GM18867 (cell line): ENCODE measurements at regions not wholly inside any gene's neighbourhood (a gene's known extent, or its start where the extent isn't known, plus 50 kb on each side); places are given as distances from the start of the nearest gene placed in this dataset.
"Not testable (repeated sequence)": the region's sequence is repeated elsewhere in the genome, so short reads cannot be mapped to it uniquely, and the experiment has no call there.

Experiments
- ATAC-seq: cut with Tn5 transposase; IDR thresholded peaks from one replicate; pipeline ENCODE4 v1.9.1; 2021; ENCODE audit warnings: mild to moderate bottlenecking, moderate library complexity; ENCODE audit not compliant: unreplicated experiment

- ATAC-seq = no peak
Observed at GRCh38 chr3:140752499-140752898, 74.6 kb downstream of the TRIM42 start.

DNA sequence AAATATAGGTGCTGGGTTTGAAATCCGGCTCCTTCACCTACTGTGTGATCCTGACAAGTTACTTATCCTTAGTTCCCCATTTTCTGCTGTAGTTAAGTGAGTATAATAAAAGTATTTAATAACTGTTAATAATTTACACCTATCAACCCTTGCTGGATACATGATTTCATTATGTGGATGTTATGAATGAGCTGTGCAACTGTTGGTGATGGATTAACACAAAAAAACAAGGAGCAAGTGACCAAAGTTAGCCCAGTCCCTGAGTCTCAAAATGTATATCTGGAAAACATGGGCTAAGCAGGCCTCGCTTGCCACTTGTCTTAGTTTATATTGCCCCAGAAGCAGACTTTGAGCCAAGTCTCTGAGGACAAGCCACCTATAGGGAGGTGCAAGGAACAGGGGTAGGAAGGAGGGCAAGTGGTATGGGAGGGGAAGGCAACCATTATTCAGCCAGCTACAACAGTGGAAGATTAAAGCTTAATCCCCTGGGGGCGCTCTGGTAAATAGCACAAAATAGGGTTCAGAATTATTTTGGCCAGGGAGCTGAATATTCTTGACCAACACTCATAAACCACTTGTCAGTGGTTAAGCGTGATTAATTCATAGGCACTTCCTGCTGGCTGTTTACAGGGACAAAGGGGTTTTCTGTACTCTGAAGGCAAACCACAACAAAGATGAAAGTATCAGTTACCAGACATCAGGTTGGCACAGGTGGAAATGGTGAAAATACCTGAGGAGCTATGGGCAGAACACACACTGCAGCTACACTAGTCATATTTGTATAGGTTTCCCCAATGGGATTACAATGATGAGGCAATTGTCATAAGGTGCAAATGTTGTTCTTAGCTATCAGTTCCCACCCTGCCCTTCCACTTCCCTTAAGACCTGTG lies 76.2 kb downstream of the TRIM42 start:
- ATAC-seq = peak; percentile 72

- no peak for ATAC-seq
Observed at GRCh38 chr3:140754936-140755335, 77.1 kb downstream of the TRIM42 start.

GRCh38 chr3:140756240-140757016 lies 78.6 kb downstream of the TRIM42 start:
- ATAC-seq = peak; percentile 65

GRCh38 chr3:140758791-140759444 lies 81.1 kb downstream of the TRIM42 start:
- no peak for ATAC-seq

DNA sequence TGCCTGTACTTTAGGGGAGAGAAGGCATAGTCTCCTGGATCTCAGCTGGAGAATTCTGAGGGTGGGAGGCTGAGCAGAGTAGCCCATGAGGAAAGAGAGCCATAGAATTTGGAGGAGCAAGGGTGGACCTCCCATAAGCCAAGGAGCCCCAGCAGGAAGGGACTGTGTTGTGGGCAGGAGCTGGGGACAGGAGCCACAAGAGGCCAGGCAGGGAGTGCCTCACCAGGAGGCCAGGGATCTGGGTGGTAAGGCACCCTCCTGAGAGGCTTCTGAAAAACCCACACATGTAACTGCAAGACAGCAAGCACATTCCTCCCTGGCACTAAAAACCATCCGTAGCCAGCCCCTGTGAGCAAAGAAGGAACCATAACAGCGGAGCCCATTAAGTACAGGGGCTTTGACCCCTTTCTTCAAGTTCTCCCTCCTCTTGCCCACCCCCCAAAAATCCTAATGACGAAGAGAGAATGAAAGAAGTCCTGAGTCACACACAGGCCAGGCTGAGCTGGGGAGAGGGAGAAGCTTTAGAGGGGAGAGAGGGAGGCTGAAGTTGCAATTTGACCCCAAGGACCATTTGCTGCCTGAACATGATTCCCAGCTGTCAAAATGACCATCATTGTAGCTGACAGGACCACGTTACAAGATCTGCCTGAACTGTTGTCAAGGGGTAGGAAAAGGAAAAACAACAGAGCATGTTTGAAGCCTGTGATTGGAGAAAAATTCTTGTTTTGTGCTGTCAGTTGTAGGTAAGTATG lies 82.6 kb downstream of the TRIM42 start:
- no peak for ATAC-seq

GRCh38 chr3:140761076-140761639 lies 83.3 kb downstream of the TRIM42 start:
- no peak for ATAC-seq

- ATAC-seq = no peak
Observed at GRCh38 chr3:140762746-140763145, 84.9 kb downstream of the TRIM42 start.

- ATAC-seq = no peak
Observed at GRCh38 chr3:140763532-140763931, 85.7 kb downstream of the TRIM42 start.

DNA sequence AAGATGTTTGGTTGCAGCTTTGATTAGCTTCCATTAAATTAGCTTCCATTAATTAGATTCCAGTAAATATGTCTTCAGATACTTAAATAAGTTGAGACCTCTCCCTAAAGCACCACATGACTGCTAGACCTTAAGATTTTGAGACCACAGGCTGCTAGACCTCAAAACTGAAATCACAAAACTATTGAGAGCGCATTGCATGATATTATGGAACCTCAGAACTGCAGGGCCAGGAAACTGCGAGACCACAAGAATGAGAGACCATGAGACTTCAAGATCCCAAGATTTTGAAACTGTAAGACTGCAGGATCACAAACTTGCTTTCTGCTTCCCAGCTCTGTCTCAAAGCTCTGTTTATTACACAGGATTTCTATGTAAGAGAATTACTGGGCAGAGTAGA lies 87.4 kb downstream of the TRIM42 start:
- no peak for ATAC-seq

- ATAC-seq = peak; percentile 61
Observed at GRCh38 chr3:140766465-140766864, 88.6 kb downstream of the TRIM42 start.

DNA sequence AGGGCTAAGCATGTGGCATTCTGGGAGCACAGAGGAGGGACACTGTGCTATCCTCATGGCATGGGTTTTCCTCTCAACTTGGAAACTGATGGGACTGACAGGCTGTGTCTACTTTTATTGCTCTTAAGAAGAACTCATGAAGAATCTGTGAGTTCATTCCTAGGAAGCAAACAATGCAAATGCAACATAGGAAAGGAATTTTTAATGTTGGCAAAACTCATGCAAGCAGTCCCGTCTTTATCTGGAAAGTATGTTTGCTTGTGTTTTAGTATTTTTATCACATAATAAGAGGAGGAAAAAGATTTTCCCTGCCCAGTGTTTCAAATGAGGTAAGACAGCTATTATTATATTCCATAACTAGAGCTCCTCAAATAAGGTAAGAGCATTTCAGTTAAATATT lies 89.7 kb downstream of the TRIM42 start:
- ATAC-seq = no peak

DNA sequence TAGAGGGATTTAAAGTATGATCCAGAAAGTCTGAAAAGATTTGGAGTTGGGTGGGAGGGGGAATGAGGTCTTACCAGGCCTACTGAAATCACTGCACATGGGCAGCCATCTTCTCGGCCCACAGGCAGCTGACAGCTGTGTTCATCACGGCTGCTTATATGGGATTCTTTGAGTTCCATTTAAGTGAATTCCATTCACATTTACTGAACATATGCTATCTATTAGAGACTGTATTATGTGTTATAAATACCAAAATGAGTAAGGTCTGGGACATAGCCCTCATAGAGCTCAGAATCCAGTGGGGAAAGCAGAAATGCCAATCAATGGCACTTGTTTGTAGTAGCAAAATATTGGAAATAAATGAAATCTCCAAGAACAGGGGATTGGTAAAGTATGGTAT lies 91.1 kb downstream of the TRIM42 start:
- no peak for ATAC-seq

GRCh38 chr3:140769951-140770350 lies 92.1 kb downstream of the TRIM42 start:
- ATAC-seq = no peak

GRCh38 chr3:140770977-140771667 lies 93.3 kb downstream of the TRIM42 start:
- ATAC-seq = no peak

GRCh38 chr3:140777631-140778233 lies 99.9 kb downstream of the TRIM42 start:
- ATAC-seq = no peak

DNA sequence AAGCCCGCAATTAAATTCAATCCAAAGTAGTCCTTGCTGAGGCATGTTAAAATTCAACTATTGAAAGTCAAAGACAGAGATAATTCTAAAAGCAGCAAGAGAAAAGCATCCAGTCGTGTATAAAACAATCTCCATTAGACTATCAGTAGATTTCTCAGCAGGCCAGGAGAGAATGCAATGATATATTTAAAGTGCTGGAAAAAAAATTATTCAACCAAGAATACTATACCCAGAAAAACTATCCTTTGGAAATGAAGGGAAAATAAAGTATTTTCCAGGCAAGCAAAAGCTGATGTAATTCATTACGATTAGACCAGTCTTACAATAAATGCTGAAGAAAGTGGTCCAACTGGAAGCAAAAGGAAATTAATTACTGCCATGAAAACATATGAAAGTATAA lies 113.5 kb downstream of the TRIM42 start:
- no peak for ATAC-seq

- ATAC-seq = no peak
Observed at GRCh38 chr3:140794507-140794906, 116.6 kb downstream of the TRIM42 start.

DNA sequence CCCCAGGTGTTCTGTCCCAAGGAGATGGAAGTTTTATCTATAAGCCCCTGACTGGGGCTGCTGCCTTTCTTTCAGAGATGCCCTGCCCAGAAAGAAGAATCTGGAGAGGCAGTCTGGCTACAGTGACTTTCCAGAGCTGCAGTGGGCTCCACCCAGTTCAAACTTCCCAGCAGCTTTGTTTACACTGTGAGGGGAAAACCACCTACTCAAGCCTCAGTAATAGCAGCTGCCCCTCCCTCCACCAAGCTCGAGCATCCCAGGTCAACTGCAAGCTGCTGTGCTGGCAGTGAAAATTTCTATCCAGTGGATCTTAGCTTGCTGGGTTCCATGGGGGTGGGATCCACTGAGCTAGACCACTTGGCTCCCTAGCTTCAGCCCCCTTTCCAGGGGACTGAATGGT lies 125.0 kb downstream of the TRIM42 start:
- ATAC-seq = not testable (repeated sequence)
